ENCODE measurements at regions not wholly inside any gene's neighbourhood (a gene's known extent, or its start where the extent isn't known, plus 50 kb on each side); places are given as distances from the start of the nearest gene placed in this dataset.

DNA sequence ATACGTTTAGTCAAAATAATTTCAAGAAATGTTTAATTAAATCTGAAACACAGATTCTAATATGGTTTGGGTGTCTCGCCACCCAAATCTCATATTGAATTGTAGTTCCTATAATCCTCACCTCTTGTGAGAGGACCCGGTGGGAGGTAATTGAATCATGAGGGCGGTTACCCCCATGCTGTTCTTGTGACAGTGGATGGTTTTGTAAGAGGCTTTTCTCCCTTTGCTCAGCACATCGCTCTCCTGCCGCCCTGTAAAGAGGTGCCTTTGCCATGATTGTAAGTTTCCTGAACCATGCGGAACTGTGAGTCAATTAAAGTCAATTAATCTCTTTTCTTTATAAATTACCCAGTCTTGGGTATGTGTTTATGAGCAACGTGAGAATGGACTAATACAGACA, 1045.1 kb upstream of the POU3F3 start:
- H3K27ac ChIP-seq = no peak overlapping the region
- TF ChIP-seq, protein P1, sequence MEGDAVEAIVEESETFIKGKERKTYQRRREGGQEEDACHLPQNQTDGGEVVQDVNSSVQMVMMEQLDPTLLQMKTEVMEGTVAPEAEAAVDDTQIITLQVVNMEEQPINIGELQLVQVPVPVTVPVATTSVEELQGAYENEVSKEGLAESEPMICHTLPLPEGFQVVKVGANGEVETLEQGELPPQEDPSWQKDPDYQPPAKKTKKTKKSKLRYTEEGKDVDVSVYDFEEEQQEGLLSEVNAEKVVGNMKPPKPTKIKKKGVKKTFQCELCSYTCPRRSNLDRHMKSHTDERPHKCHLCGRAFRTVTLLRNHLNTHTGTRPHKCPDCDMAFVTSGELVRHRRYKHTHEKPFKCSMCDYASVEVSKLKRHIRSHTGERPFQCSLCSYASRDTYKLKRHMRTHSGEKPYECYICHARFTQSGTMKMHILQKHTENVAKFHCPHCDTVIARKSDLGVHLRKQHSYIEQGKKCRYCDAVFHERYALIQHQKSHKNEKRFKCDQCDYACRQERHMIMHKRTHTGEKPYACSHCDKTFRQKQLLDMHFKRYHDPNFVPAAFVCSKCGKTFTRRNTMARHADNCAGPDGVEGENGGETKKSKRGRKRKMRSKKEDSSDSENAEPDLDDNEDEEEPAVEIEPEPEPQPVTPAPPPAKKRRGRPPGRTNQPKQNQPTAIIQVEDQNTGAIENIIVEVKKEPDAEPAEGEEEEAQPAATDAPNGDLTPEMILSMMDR (IDR thresholded peaks at IDR 0.05) = no peak
- no peak for TF ChIP-seq ZFX (IDR thresholded peaks at IDR 0.05; ENCODE audit: borderline replicate concordance)

DNA sequence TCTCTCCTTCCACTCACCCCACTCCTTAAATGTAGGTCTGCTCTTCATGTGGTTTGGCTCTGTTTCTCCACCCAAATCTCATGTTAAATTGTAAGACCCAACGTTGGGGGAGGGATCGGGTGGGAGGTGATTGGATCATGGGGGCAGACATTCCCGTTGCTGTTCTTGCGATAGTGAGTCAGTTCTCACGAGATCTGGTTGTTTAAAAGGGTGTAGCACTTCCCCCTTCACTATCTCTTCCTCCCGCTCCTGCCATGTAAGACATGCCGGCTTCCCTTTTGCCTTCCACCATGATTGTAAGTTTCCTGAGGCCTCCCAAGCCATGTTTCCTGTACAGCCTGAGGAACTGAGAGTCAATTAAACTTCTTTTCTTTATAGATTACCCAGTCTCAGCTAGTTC, 1044.5 kb upstream of the POU3F3 start:
- TF ChIP-seq, protein P1 (IDR thresholded peaks at IDR 0.05) = no peak
- no peak for TF ChIP-seq ZFX (IDR thresholded peaks at IDR 0.05; ENCODE audit: borderline replicate concordance)
- H3K27ac ChIP-seq = no peak overlapping the region

DNA sequence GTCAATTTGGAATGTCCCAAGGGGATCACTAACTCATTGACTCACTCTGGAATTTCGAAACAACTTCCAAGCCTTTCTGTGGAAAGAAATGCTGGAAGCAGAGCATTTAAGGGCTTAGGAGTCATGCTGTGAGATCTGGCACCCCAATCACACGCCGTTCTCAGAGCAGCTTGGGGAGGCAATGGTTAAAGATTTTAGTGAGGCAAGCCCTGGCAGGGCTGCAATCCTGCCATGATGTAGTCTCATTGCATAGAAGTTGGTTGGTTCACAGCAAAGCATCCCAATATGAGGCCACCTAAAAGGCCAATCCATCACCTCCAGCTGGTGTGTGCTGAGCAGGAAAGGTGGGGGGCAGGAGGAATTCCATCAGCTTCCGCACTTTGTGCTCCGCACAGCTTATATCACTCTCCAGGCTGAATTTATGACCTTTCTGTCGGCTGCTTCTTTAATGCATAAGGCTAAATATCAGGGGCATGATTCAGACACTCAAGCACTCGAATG, 1043.9 kb upstream of the POU3F3 start:
- no peak overlapping the region for H3K27ac ChIP-seq
- TF ChIP-seq ZFX (IDR thresholded peaks at IDR 0.05; ENCODE audit: borderline replicate concordance) = no peak
- TF ChIP-seq, protein P1 (IDR thresholded peaks at IDR 0.05) = no peak

DNA sequence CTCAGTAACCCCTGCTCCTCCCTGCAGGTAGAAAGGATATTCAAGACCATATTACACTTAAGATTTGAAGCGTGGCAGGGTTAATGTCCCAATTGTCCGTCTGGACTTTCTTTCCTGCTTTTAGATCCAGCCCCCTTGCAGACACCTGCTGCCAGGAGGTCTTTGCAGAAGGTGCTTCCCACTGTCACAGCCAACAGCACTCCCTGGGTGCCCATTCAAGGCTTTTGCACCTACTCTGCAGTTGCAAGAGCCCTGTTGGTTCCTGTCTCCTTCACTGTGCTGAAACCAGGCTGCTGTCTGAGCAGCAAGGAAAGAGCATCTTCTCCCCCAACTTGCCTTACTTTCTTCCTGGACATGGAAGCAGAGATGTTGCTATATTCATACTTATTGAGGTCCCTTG, 1043.0 kb upstream of the POU3F3 start:
- H3K27ac ChIP-seq = no peak overlapping the region

DNA sequence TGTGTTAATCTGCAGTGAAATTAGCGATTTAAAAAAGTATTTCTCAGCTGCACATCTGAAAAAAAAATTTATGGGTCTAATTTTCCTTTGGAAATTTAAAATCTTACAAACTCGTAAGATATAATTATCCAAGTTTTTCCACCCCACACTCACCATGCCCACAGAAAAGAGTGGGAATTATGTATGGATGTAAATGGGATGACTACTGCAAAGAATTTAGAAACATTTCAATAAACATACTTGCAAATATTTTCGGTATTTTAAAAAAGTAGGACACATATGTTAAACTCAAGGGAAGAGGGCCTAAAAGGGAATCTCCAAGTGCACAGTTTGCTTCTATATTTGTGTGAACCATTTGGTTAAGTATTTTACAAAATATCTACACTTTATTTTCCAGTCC, 1039.9 kb upstream of the POU3F3 start:
- no peak overlapping the region for H3K27ac ChIP-seq
- no peak for TF ChIP-seq ZFX (IDR thresholded peaks at IDR 0.05; ENCODE audit: borderline replicate concordance)
- TF ChIP-seq, protein P1 (IDR thresholded peaks at IDR 0.05) = no peak

More for the DNA sequence above, 1043.0 kb upstream of the POU3F3 start:
- TF ChIP-seq ZFX (IDR thresholded peaks at IDR 0.05; ENCODE audit: borderline replicate concordance) = no peak
- TF ChIP-seq, protein P1 (IDR thresholded peaks at IDR 0.05) = no peak

DNA sequence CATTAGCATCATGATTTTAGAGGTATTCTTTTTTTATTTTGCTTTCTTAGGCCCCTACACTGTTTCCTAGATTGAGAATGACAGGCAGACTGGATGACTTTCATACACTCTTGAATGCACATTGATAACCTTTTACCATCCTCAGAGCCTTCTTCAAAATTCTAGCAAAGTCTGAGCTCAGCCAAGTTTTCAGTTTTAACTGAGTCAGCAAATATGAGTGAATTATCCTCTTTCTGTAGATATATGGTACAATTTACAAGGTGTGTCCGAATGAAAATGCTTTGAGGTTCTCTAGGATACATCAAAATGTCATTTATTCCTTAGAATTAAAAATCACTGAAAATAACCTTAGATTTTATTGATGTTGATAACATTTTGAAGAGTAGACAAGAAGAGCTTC, 1038.2 kb upstream of the POU3F3 start:
- H3K27ac ChIP-seq = no peak overlapping the region
- TF ChIP-seq ZFX (IDR thresholded peaks at IDR 0.05; ENCODE audit: borderline replicate concordance) = no peak
- TF ChIP-seq, protein P1 (IDR thresholded peaks at IDR 0.05) = no peak

DNA sequence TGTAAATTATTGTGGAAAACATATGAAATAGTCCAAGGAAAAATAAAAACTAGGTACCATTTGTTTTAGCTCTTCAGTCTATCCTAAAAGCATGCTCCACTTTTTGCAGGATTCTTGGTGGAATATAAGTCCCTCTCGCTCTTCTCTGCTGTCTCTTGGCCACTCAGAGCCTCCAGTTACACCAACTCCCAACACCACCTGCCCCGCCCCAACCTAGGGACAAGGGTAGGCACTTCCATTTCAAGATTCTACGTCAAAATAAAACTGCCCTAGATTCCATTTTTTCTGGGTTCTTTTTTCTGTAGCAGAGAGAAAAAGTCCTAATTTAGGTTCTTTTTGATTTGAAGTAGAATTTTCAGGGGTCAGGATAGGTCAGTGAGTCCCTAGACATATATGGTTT, 1036.2 kb upstream of the POU3F3 start:
- no peak overlapping the region for H3K27ac ChIP-seq
- TF ChIP-seq ZFX (IDR thresholded peaks at IDR 0.05; ENCODE audit: borderline replicate concordance) = no peak
- TF ChIP-seq, protein P1 (IDR thresholded peaks at IDR 0.05) = no peak

Measured in 22Rv1 (cell line).